ENCODE measurements at regions not wholly inside any gene's neighbourhood (a gene's known extent, or its start where the extent isn't known, plus 50 kb on each side); places are given as distances from the start of the nearest gene placed in this dataset.

GRCh38 chr1:78274814-78275213 is 216.0 kb upstream of the PTGFR start:
- H3K36me3 ChIP-seq (ENCODE audit: control insufficient read depth, insufficient read depth, low read length), result no peaks in the 10 kb centered on the region
- H3K27me3 ChIP-seq (ENCODE audit: control insufficient read depth, insufficient read depth, low read length, poor library complexity, severe bottlenecking), result no peaks in the 10 kb centered on the region
- H3K9me3 ChIP-seq (ENCODE audit: control insufficient read depth, low read length), result no peaks in the 10 kb centered on the region
- H3K4me3 ChIP-seq (ENCODE audit: insufficient read depth, low read depth, low read length), result no peak overlapping the region
- H3K4me1 ChIP-seq (ENCODE audit: control insufficient read depth, insufficient read depth, low read length), result no peaks in the 10 kb centered on the region
- no peak overlapping the region for H3K27ac ChIP-seq (ENCODE audit: insufficient read depth, low read depth, low read length, poor library complexity, severe bottlenecking)
- 83 to 87% methylated on average over 3 of the region's 3 CpGs for WGBS, 2 experiments

DNA sequence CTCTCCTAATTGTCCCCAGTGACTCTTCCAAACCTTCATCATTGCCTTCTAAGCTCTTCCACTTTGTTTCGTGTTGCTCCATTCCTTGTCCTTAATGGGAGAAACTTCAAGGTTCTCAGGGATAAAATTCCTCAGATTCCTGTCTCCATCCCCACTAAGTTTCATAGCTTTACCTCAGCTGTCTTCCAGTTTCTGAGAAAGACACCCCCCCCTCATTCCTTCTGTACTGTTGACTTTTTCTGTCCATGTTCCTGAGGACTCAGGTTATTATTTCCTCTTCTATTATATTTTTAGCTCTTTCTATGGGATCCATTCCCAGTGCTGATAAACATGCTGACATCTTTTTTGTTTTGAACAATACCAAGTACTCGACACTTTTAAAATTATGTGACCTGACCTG is 215.3 kb upstream of the PTGFR start:
- H3K27ac ChIP-seq (ENCODE audit: insufficient read depth, low read depth, low read length, poor library complexity, severe bottlenecking), result no peak overlapping the region
- H3K4me1 ChIP-seq (ENCODE audit: control insufficient read depth, insufficient read depth, low read length), result no peaks in the 10 kb centered on the region
- H3K27me3 ChIP-seq (ENCODE audit: control insufficient read depth, insufficient read depth, low read length, poor library complexity, severe bottlenecking), result no peaks in the 10 kb centered on the region
- no peaks in the 10 kb centered on the region for H3K9me3 ChIP-seq (ENCODE audit: control insufficient read depth, low read length)
- H3K4me3 ChIP-seq (ENCODE audit: insufficient read depth, low read depth, low read length), result no peak overlapping the region
- WGBS, 2 experiments, result 72 to 76% methylated on average over 2 of the region's 2 CpGs
- no peaks in the 10 kb centered on the region for H3K36me3 ChIP-seq (ENCODE audit: control insufficient read depth, insufficient read depth, low read length)

DNA sequence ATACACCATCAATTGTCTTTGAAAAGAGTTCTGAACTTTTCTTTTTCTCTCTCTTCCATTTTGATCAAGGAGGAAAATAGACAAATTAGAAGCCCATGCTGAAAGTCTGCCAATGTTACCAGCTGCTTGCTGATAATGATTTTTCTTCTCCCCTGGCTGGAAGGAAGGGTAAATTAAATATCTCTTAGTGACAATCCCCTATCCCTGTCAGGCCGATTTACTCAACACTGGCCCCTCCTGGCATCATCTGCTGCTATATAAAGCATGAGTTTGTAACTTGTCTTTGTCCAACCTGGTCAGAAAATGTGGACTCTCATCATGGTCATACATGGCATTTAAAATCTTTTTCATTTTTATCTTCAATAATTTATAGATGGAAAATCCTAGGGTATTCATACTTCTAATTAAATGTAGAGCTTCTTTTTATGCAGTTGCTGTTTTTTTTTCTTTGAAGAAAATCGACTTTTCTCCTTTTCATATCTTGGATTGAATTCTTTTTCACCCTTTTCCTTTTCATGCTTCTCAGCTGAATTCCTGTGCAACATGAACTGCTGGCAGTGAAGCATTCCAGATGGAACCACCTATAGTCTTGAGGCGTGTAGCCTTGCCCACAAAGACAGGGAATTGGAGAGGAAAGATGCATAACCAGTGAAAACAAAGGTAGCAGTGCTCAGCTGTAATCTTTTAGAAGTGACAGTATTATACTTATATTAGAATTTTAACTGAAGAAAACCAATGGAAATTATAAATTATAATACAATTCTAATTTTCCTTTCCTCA is 214.7 kb upstream of the PTGFR start:
- H3K4me3 ChIP-seq (ENCODE audit: insufficient read depth, low read depth, low read length), result no peak overlapping the region
- no peak overlapping the region for H3K27ac ChIP-seq (ENCODE audit: insufficient read depth, low read depth, low read length, poor library complexity, severe bottlenecking)
- no peaks in the 10 kb centered on the region for H3K36me3 ChIP-seq (ENCODE audit: control insufficient read depth, insufficient read depth, low read length)
- H3K27me3 ChIP-seq (ENCODE audit: control insufficient read depth, insufficient read depth, low read length, poor library complexity, severe bottlenecking), result no peaks in the 10 kb centered on the region
- H3K9me3 ChIP-seq (ENCODE audit: control insufficient read depth, low read length), result no peaks in the 10 kb centered on the region
- WGBS, 2 experiments, result 86 to 92% methylated on average over 3 of the region's 3 CpGs
- H3K4me1 ChIP-seq (ENCODE audit: control insufficient read depth, insufficient read depth, low read length), result no peaks in the 10 kb centered on the region

DNA sequence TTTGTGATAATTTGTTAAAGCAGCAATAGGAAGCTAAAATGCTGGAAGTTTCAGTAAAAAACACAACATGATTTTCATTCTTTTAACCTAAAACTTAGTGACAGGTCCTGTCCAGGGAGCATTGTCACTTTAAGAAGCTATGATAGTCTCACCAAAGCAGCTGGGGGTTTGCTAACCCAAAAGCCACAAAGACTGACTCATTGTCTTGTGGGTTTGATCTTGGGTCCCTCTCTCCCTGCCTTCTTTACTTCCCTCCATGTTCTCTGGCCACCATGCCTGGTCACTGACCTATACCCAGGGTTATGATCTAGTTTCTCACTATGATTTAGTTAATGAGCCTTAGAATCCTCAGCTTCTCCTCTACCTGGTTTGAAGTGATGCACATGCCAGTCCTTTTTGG is 213.5 kb upstream of the PTGFR start:
- Histone ChIP-seq H3K4me1 (ENCODE audit: control insufficient read depth, insufficient read depth, low read length) (no peaks in the 10 kb centered on the region), H3K27me3 (ENCODE audit: control insufficient read depth, insufficient read depth, low read length, poor library complexity, severe bottlenecking) (no peaks in the 10 kb centered on the region), H3K36me3 (ENCODE audit: control insufficient read depth, insufficient read depth, low read length) (no peaks in the 10 kb centered on the region), H3K9me3 (ENCODE audit: control insufficient read depth, low read length) (no peaks in the 10 kb centered on the region), H3K4me3 (ENCODE audit: insufficient read depth, low read depth, low read length) (no peak overlapping the region), H3K27ac (ENCODE audit: insufficient read depth, low read depth, low read length, poor library complexity, severe bottlenecking) (no peak overlapping the region)

- no peaks in the 10 kb centered on the region for H3K4me1 ChIP-seq (ENCODE audit: control insufficient read depth, insufficient read depth, low read length)
- 77 to 88% methylated on average over 2 of the region's 2 CpGs for WGBS, 2 experiments
- no peaks in the 10 kb centered on the region for H3K36me3 ChIP-seq (ENCODE audit: control insufficient read depth, insufficient read depth, low read length)
- no peaks in the 10 kb centered on the region for H3K27me3 ChIP-seq (ENCODE audit: control insufficient read depth, insufficient read depth, low read length, poor library complexity, severe bottlenecking)
- no peak overlapping the region for H3K4me3 ChIP-seq (ENCODE audit: insufficient read depth, low read depth, low read length)
- H3K9me3 ChIP-seq (ENCODE audit: control insufficient read depth, low read length), result no peaks in the 10 kb centered on the region
- no peak overlapping the region for H3K27ac ChIP-seq (ENCODE audit: insufficient read depth, low read depth, low read length, poor library complexity, severe bottlenecking)
Measured at GRCh38 chr1:78279051-78279450, 211.7 kb upstream of the PTGFR start.

DNA sequence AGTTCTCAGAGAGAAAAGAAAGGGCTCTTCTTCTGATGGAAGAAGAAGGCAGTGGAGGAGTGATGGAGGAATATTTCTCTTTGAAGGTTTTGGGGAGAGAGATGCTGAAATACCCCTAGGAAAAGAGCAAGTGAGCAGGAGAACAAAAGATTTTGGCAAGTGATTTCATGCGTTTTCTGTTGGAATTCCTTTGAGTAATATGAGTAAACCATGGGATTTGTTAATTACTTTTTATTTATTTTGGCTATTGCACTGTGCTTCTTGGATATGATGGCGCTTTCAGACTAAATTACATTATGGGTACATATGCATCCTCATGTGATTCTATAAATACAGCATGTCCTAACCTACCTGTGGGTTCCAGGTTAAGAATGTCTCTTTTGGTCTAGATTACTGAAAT is 210.1 kb upstream of the PTGFR start:
- no peak overlapping the region for H3K4me3 ChIP-seq (ENCODE audit: insufficient read depth, low read depth, low read length)
- WGBS, 2 experiments, result 87 to 88% methylated on average over 1 to 2 of the region's 2 CpGs
- H3K36me3 ChIP-seq (ENCODE audit: control insufficient read depth, insufficient read depth, low read length), result no peaks in the 10 kb centered on the region
- H3K4me1 ChIP-seq (ENCODE audit: control insufficient read depth, insufficient read depth, low read length), result no peaks in the 10 kb centered on the region
- no peaks in the 10 kb centered on the region for H3K27me3 ChIP-seq (ENCODE audit: control insufficient read depth, insufficient read depth, low read length, poor library complexity, severe bottlenecking)
- no peak overlapping the region for H3K27ac ChIP-seq (ENCODE audit: insufficient read depth, low read depth, low read length, poor library complexity, severe bottlenecking)
- H3K9me3 ChIP-seq (ENCODE audit: control insufficient read depth, low read length), result no peaks in the 10 kb centered on the region

DNA sequence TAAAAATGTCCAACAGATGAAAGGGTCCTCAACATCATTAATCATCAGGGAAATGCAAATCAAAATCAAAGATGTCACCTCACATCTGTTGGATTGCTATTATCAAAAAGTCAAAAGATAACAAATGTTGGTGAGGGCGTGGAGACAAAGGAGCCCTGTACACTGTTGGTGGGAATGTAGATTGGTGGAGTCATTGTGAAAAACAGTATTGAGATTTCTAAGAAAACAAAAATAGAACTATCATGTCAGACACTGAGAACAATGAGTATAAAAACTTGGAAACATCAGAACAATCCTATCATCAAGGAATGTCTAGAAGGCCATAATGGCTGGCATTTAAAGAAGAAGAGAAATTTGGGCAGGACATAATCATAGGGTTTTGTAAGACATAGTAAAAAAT is 209.2 kb upstream of the PTGFR start:
- no peaks in the 10 kb centered on the region for H3K9me3 ChIP-seq (ENCODE audit: control insufficient read depth, low read length)
- 89 to 100% methylated on average over 1 of the region's 1 CpG for WGBS, 2 experiments
- H3K4me1 ChIP-seq (ENCODE audit: control insufficient read depth, insufficient read depth, low read length), result no peaks in the 10 kb centered on the region

DNA sequence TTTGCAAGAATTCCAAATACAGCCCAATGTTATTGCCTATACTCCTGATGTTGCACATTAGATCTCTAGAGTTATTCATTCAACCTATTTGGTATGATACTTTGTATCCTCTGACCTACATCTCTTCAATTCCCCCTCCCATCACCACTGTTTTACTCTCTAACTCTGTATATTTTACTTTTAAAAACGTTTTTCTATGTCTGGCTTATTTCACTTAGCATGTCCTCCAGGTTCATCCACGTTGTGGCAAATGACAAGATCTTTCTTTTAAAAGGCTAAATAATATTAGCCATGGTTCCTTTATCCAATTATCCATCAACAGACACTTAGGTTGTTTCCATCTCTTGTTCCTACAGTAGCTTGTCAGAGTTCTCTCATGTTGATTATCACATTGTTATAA is 207.1 kb upstream of the PTGFR start:
- H3K4me3 ChIP-seq (ENCODE audit: insufficient read depth, low read depth, low read length), result no peak overlapping the region
- no peaks in the 10 kb centered on the region for H3K27me3 ChIP-seq (ENCODE audit: control insufficient read depth, insufficient read depth, low read length, poor library complexity, severe bottlenecking)
- H3K27ac ChIP-seq (ENCODE audit: insufficient read depth, low read depth, low read length, poor library complexity, severe bottlenecking), result no peak overlapping the region
- no peaks in the 10 kb centered on the region for H3K36me3 ChIP-seq (ENCODE audit: control insufficient read depth, insufficient read depth, low read length)
- 47 to 50% methylated on average over 2 of the region's 2 CpGs for WGBS, 2 experiments
- H3K9me3 ChIP-seq (ENCODE audit: control insufficient read depth, low read length), result no peaks in the 10 kb centered on the region
- no peaks in the 10 kb centered on the region for H3K4me1 ChIP-seq (ENCODE audit: control insufficient read depth, insufficient read depth, low read length)

More for the DNA sequence above, 209.2 kb upstream of the PTGFR start:
- Histone ChIP-seq H3K36me3 (ENCODE audit: control insufficient read depth, insufficient read depth, low read length) (no peaks in the 10 kb centered on the region), H3K27ac (ENCODE audit: insufficient read depth, low read depth, low read length, poor library complexity, severe bottlenecking) (no peak overlapping the region), H3K27me3 (ENCODE audit: control insufficient read depth, insufficient read depth, low read length, poor library complexity, severe bottlenecking) (no peaks in the 10 kb centered on the region), H3K4me3 (ENCODE audit: insufficient read depth, low read depth, low read length) (no peak overlapping the region)

- no peak overlapping the region for H3K27ac ChIP-seq (ENCODE audit: insufficient read depth, low read depth, low read length, poor library complexity, severe bottlenecking)
- H3K4me3 ChIP-seq (ENCODE audit: insufficient read depth, low read depth, low read length), result no peak overlapping the region
- WGBS, 2 experiments, result 91 to 100% methylated on average over 1 of the region's 1 CpG
- H3K9me3 ChIP-seq (ENCODE audit: control insufficient read depth, low read length), result no peaks in the 10 kb centered on the region
- H3K4me1 ChIP-seq (ENCODE audit: control insufficient read depth, insufficient read depth, low read length), result no peaks in the 10 kb centered on the region
- no peaks in the 10 kb centered on the region for H3K36me3 ChIP-seq (ENCODE audit: control insufficient read depth, insufficient read depth, low read length)
- H3K27me3 ChIP-seq (ENCODE audit: control insufficient read depth, insufficient read depth, low read length, poor library complexity, severe bottlenecking), result no peaks in the 10 kb centered on the region
Measured at GRCh38 chr1:78284354-78284753, 206.4 kb upstream of the PTGFR start.

DNA sequence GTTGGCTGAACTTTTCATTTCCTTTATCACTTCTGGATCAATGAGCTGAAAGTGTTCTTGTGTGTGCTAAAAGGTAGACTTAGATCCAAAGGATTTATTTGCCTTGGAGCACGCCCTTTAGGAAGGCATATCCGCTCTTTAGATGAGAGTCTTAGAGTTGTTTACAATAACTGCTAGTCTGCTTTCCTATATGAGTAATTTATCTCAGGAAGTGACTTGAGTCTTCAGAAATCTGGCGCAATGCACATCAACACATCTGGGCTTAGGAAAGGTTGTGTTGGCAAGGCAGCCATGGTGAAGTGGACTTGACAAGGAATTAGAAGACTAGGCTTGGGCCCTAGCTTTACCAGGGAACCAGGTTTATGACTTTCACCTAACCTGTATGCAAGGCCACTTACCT is 204.1 kb upstream of the PTGFR start:
- no peaks in the 10 kb centered on the region for H3K36me3 ChIP-seq (ENCODE audit: control insufficient read depth, insufficient read depth, low read length)
- H3K27ac ChIP-seq (ENCODE audit: insufficient read depth, low read depth, low read length, poor library complexity, severe bottlenecking), result no peak overlapping the region
- no peaks in the 10 kb centered on the region for H3K9me3 ChIP-seq (ENCODE audit: control insufficient read depth, low read length)
- H3K4me3 ChIP-seq (ENCODE audit: insufficient read depth, low read depth, low read length), result no peak overlapping the region
- no peaks in the 10 kb centered on the region for H3K27me3 ChIP-seq (ENCODE audit: control insufficient read depth, insufficient read depth, low read length, poor library complexity, severe bottlenecking)
- H3K4me1 ChIP-seq (ENCODE audit: control insufficient read depth, insufficient read depth, low read length), result no peaks in the 10 kb centered on the region
- WGBS, 2 experiments, result 93 to 96% methylated on average over 3 of the region's 3 CpGs

GRCh38 chr1:78289603-78290002 is 201.2 kb upstream of the PTGFR start:
- Histone ChIP-seq H3K9me3 (ENCODE audit: control insufficient read depth, low read length) (no peaks in the 10 kb centered on the region), H3K27me3 (ENCODE audit: control insufficient read depth, insufficient read depth, low read length, poor library complexity, severe bottlenecking) (no peaks in the 10 kb centered on the region), H3K27ac (ENCODE audit: insufficient read depth, low read depth, low read length, poor library complexity, severe bottlenecking) (no peak overlapping the region), H3K36me3 (ENCODE audit: control insufficient read depth, insufficient read depth, low read length) (no peaks in the 10 kb centered on the region), H3K4me1 (ENCODE audit: control insufficient read depth, insufficient read depth, low read length) (no peaks in the 10 kb centered on the region), H3K4me3 (ENCODE audit: insufficient read depth, low read depth, low read length) (no peak overlapping the region)
- 91 to 95% methylated on average over 1 of the region's 1 CpG for WGBS, 2 experiments

Data from ectodermal cell (in vitro differentiated cells).